Activated CD4-positive, alpha-beta memory T cell treated with anti-CD3 and anti-CD28 coated beads for 36 hours (primary cell): ENCODE measurements at regions not wholly inside any gene's neighbourhood (a gene's known extent, or its start where the extent isn't known, plus 50 kb on each side); places are given as distances from the start of the nearest gene placed in this dataset.

ENCODE experiments used
- CTCF ChIA-PET: fragments of 350-600 bp; sonication (Branson Sonifier 250); formaldehyde crosslinking; loops from one replicate; lab custom pipeline; 2021; ENCODE audit warnings: antibody characterized with exemption, inconsistent platforms; lab: Charles Lee
- POLR2A ChIA-PET: fragments of 350-600 bp; sonication (Branson Sonifier 250); formaldehyde crosslinking; loops from one replicate; lab custom pipeline; 2021; ENCODE audit warnings: antibody characterized with exemption; lab: Charles Lee
- DNase-seq: peaks from one replicate; pipeline ENCODE4 v3.0.0-alpha.2; 2020
- H3K27ac Mint-ChIP-seq: one replicate; pipeline ENCODE4 v1.8.0; 2021; ENCODE audit warnings: mixed read lengths
- H3K27me3 Mint-ChIP-seq: one replicate; pipeline ENCODE4 v1.8.0; 2021; ENCODE audit warnings: mixed read lengths
- H3K36me3 Mint-ChIP-seq: one replicate; pipeline ENCODE4 v1.8.0; 2021; ENCODE audit warnings: mixed read lengths
- H3K4me1 Mint-ChIP-seq: one replicate; pipeline ENCODE4 v1.8.0; 2021; ENCODE audit warnings: low read depth, mixed read lengths
- H3K4me3 Mint-ChIP-seq: one replicate; pipeline ENCODE4 v1.8.0; 2021; ENCODE audit warnings: mild to moderate bottlenecking, mixed read lengths
- H3K9me3 Mint-ChIP-seq: one replicate; pipeline ENCODE4 v1.8.0; 2021; ENCODE audit warnings: mixed read lengths
- intact Hi-C: fragments of 100-400 bp; cut with micrococcal nuclease; formaldehyde crosslinking; loops from one replicate; pipeline ENCODE4 v1.15.1; 2023

DNA sequence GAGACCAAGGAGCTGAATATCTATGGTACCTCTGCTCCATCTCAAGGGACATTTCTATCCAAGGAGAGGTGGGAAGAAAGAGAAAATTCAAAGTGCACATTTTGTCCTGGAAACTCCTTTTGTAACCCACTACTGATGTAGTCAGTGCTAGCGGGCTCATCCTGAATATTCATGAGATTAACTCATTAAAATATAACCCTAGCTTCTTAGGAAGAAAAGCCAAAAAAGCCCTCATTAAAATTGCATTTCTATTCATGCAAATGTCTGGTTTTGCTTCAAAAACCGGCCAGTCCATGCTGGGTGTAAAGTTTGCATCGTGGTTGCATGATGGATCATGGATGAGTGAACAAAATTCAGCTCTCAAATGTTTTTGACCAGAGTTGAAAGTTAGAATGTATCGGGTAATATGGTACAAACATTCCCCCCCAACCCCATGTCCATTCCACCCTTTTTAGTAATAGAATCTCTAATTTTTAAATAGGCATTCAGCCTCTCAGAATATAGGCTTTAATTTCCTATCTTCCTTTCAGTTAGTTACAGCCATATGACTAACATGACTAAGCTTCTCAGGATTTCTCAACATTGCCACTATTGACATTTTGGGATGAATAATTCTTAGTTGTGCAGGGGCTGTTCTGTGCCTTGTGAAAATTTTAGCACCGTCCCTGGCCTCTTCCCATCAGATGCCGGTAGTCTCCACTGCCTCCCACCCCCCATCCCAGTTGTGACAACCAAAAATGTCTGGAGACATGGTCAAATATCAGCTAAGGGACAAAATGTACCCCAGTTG is 104.2 kb upstream of the RND3 start:
- intact Hi-C loops: no loop called here
- no peaks in the 10 kb centered on the region for H3K9me3 Mint-ChIP-seq
- POLR2A ChIA-PET: no interaction called here

DNA sequence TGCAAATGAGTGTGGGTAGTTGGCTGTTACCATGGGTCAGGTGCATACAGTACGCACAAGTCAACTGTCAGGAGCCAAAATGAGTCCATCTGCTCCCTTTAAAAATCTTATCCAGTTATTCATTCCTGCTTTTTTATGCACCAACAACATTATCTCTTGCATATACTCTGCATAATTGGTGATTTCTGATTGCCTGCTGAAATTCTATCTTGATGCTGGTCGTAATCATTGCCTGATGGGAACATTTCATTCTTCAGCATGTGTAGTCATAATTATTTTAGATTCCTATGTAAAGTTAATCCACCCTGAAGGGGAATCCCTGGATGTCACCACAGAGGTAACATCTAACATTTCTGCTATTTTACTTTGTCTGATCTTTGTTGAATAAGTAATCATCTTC is 102.2 kb upstream of the RND3 start:
- intact Hi-C loops: no loop called here
- Mint-ChIP-seq H3K36me3 (no peaks in the 10 kb centered on the region), H3K27me3 (no peaks in the 10 kb centered on the region), H3K27ac (no peak overlapping the region), H3K9me3 (no peaks in the 10 kb centered on the region), H3K4me3 (no peak overlapping the region), H3K4me1 (no peaks in the 10 kb centered on the region)
- POLR2A ChIA-PET: no interaction called here
- no peak for DNase-seq
- CTCF ChIA-PET: no interaction called here

More for the DNA sequence above, 104.2 kb upstream of the RND3 start:
- no peak overlapping the region for H3K27ac Mint-ChIP-seq
- CTCF ChIA-PET: no interaction called here
- no peaks in the 10 kb centered on the region for H3K27me3 Mint-ChIP-seq
- DNase-seq: no peak
- no peaks in the 10 kb centered on the region for H3K4me1 Mint-ChIP-seq
- no peaks in the 10 kb centered on the region for H3K36me3 Mint-ChIP-seq
- no peak overlapping the region for H3K4me3 Mint-ChIP-seq

DNA sequence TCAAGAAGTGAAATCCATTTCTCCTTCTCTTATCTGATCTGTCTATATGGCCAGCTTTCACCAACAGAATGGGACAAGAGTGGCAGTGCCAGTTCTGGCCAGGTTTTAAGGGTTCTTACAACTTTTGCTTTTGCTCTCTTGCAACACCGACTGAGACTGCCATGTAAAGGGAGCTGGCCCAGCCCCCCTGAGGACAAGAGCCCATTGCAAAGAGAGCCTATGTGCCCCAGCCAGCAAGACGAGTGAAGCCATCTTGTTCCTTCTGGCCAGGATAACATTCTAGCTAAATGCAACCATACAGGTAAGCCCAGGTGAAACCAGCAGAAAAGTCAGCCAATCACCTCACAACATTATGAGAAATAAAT is 101.0 kb upstream of the RND3 start:
- ChIA-PET POLR2A (no interaction called here), CTCF (no interaction called here)
- Mint-ChIP-seq H3K27ac (no peak overlapping the region), H3K9me3 (no peaks in the 10 kb centered on the region), H3K27me3 (no peaks in the 10 kb centered on the region), H3K4me3 (no peak overlapping the region), H3K4me1 (no peaks in the 10 kb centered on the region), H3K36me3 (no peaks in the 10 kb centered on the region)
- no peak for DNase-seq
- intact Hi-C loops: no loop called here

DNA sequence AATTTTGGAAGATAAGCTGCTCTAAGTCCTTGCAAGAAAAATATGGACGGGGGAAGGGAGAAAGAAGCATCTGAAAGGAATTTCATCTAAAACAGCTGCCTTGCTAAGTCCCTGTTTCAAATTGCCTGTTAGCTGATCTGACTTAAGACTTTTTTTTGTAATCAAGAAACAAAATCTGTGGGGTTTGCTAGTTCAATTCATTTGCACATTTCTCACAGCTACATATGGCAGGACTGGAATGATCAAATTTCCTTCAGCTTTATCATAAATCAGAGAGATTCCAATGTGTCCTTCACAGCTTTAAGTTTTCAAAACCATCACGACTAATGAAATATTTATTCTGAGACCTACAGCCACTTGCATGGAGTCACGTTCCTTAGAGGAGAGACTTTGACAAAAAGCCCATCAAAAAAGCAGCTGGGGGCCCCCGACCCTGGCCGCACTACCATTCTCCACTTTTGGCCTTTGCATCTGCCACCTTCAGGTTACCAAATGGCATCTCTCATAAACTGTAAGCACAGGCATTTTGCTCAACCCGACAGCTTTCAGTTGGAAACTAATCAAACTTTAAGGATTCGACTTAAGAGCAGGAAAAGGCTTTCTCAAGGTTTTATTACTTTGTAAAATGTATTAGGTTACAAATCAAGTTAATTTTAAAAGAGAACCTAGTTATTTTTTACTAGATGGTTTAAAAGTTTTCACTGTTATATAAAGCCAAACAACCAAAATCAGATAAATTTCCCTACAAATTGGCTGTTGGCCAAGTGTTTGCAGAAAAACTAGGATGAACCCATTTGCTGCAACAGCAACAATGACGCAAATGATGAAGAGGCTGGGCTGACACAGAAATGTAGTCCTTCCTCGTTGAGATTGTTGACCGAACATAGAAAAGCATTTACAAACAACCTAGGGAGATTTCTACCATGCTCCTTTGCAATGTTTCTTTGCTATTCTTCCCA is 100.4 kb upstream of the RND3 start:
- Mint-ChIP-seq H3K27ac (no peak overlapping the region), H3K9me3 (no peaks in the 10 kb centered on the region), H3K4me1 (no peaks in the 10 kb centered on the region), H3K27me3 (no peaks in the 10 kb centered on the region), H3K4me3 (no peak overlapping the region), H3K36me3 (no peaks in the 10 kb centered on the region)
- POLR2A ChIA-PET: no interaction called here
- intact Hi-C loops: no loop called here
- DNase-seq: no peak
- CTCF ChIA-PET: no interaction called here

DNA sequence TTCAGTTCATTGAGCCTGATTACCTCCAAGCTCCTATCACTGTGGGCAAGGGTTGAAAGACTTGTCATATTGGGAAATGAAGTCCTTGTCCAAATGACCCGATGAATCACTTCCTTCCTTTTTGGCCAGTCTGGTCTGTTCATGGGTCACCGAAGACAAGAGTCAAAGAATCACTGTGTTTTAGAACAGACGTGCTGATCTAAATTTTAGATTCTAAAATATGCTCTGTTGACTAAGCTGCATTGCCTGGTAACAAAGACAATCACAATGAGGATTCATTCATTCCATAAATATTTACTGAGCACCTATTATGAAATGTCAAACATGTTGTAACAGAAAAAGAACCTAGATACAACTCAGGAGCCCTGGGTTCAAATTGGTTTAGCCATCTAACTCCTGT is 99.4 kb upstream of the RND3 start:
- Mint-ChIP-seq H3K27me3 (no peaks in the 10 kb centered on the region), H3K4me1 (no peaks in the 10 kb centered on the region), H3K36me3 (no peaks in the 10 kb centered on the region), H3K4me3 (no peak overlapping the region), H3K9me3 (no peaks in the 10 kb centered on the region), H3K27ac (no peak overlapping the region)
- CTCF ChIA-PET: no interaction called here
- no peak for DNase-seq
- intact Hi-C loops: no loop called here
- POLR2A ChIA-PET: no interaction called here

DNA sequence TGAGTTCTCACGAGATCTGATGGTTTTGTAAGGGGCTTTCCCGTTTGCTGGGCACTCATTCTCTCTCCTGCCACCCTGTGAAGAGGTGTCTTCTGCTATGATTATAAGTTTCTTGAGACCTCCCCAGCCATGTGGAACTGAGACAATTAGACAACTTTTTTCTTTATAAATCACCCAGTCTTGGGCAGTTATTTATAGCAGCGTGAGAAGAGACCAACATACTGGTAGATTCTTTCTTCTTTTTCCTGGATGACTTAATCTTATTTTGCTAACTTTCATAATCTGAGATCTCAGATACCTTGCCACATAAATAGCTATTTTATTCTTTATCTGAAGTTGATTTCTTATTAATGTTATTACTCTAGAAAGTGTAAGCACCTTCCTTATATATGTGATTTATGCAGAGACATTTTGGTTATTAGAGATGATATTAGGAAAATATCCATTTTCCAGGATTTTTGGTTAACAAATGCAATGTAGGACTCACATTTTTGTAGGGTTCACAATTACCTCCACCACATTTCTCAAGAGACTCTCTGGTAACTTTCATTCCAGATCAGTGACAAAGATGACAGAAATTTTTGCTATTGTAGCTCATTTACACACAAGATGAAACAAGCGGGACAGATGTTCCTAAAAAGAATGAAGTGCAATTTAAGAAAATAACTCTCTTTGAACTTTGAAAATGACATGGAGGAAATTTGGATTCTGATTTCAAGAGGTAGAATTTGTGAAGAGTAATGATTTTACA is 97.9 kb upstream of the RND3 start:
- DNase-seq: no peak
- H3K9me3 Mint-ChIP-seq: no peaks in the 10 kb centered on the region
- no peaks in the 10 kb centered on the region for H3K27me3 Mint-ChIP-seq
- CTCF ChIA-PET: no interaction called here
- no peak overlapping the region for H3K27ac Mint-ChIP-seq
- POLR2A ChIA-PET: no interaction called here
- no peak overlapping the region for H3K4me3 Mint-ChIP-seq
- H3K4me1 Mint-ChIP-seq: no peaks in the 10 kb centered on the region
- intact Hi-C loops: no loop called here
- no peaks in the 10 kb centered on the region for H3K36me3 Mint-ChIP-seq

DNA sequence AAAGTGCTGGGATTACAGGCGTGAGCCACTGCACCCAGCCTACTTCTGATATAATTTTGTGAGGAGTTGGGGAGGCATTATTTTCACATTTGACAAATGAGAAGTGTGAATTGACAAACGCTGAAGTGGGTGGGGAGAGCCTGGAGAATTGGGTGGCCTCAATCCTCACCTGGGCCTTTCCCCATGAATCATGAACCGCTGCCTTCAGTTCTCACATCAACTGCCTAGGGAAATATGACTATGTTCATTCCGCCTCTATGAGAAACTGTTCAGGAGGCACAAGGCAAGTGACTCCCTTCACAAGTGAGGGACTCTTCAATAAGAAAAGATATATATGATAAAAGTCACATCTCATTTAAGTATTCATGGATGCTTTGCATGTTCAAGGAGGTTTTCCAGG is 96.6 kb upstream of the RND3 start:
- Mint-ChIP-seq H3K9me3 (peaks cover 7% of the 10 kb centered on the region), H3K4me1 (no peaks in the 10 kb centered on the region), H3K27ac (no peak overlapping the region), H3K36me3 (no peaks in the 10 kb centered on the region), H3K4me3 (no peak overlapping the region), H3K27me3 (no peaks in the 10 kb centered on the region)
- intact Hi-C loops: no loop called here
- DNase-seq: no peak
- ChIA-PET POLR2A (no interaction called here), CTCF (no interaction called here)

DNA sequence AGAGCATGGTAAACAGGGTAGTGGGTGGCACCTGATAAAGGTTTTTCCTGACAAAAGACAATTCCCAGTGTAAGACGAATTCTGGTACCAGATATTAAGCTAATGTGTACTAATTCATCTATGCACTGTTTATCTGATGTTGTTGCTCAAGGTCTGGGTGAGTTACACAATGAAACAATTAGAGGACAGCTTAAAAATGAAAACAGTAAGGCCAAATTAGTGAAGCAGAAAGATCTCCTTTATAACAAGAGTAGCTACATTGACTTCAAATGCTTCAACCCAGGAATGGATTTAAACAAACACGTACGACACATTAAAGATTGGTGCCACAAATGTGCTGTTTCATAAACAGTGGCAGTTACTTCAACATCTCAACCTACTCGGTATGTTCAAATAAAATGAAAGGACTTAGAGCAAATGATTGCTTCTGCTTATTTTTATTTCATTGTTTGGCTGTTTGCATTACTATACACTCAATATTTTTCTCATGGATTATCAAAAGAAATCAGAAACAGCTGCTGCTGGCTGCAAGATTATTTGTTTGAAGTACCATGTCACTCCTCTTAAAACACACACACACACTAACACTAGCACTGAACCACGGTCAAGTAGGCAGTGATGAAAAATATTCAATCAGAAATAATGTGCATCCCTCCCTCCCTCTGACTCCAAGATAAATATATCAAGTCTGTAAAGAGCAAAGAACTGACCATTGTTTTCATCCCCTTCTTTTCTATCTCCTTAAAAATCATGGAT is 94.4 kb upstream of the RND3 start:
- intact Hi-C loops: no loop called here
- CTCF ChIA-PET: no interaction called here
- Mint-ChIP-seq H3K36me3 (no peaks in the 10 kb centered on the region), H3K27me3 (no peaks in the 10 kb centered on the region), H3K4me3 (no peak overlapping the region), H3K4me1 (no peaks in the 10 kb centered on the region), H3K9me3 (peaks cover 25% of the 10 kb centered on the region), H3K27ac (no peak overlapping the region)
- no peak for DNase-seq
- POLR2A ChIA-PET: no interaction called here

DNA sequence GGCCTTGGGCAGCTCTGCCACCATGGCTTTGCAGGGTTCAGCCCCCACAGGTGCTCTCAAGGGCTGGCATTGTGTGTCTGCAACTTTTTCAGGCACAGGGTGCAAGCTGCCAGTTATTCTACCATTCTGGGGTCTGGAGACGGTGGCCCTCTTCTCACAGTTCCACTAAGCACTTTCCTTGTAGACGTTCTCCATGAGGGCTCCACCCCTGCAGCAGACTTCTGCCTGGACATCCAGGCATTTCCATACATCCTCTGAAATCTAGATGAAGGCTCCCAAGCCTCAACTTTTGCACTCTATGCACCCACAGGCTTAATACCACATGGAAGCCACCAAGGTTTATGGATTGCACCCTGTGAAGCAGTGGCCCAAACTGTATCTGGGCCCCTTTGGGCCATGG is 91.0 kb upstream of the RND3 start:
- H3K27me3 Mint-ChIP-seq: no peaks in the 10 kb centered on the region
- ChIA-PET POLR2A (no interaction called here), CTCF (no interaction called here)
- no peak for DNase-seq
- H3K36me3 Mint-ChIP-seq: no peaks in the 10 kb centered on the region
- no peaks in the 10 kb centered on the region for H3K4me1 Mint-ChIP-seq
- intact Hi-C loops: no loop called here
- peaks cover 25% of the 10 kb centered on the region for H3K9me3 Mint-ChIP-seq
- no peak overlapping the region for H3K4me3 Mint-ChIP-seq
- no peak overlapping the region for H3K27ac Mint-ChIP-seq

DNA sequence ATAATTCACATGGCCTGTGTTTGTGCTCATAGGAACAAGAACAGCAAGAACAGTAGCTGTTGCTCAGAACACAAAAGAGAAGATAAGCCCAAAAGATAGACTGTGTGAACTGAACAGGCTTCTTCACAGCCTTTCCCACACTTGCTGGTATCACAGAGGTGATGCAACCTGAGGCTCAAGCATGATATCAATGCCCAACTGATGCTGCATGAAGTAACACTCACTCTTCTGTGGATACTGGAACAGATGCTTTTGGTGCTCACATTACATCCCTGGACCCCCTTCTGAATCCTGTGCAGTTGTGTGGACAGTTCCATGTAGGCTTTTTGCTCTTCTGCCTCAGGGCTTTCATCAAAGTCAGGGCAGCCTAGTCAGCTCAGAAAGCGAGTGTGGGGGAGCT is 88.4 kb upstream of the RND3 start:
- no peaks in the 10 kb centered on the region for H3K27me3 Mint-ChIP-seq
- intact Hi-C loops: no loop called here
- DNase-seq: no peak
- peaks cover 25% of the 10 kb centered on the region for H3K9me3 Mint-ChIP-seq
- H3K4me3 Mint-ChIP-seq: no peak overlapping the region
- ChIA-PET CTCF (no interaction called here), POLR2A (no interaction called here)
- H3K27ac Mint-ChIP-seq: no peak overlapping the region
- H3K36me3 Mint-ChIP-seq: no peaks in the 10 kb centered on the region
- H3K4me1 Mint-ChIP-seq: no peaks in the 10 kb centered on the region

DNA sequence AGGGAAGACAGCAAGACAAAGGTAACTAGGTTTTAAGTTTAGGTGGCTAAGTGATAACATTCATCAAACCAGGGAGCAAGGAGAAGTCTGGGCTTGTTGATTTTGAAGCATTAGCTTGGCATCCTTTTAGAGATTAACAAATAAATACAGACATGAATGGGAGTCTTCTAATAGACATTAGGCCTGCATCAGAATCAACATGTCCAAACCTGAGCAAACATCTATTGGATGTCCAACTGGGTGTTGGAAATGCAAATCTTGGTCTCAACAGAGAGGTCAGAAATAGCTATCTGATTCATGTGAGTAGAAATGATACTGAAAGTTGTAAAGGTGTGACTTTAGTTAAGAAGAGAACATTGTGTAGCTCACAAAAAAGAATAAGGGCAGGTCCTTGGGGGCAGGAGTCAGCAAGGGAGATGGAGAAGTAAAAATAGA is 85.5 kb upstream of the RND3 start:
- ChIA-PET CTCF (no interaction called here), POLR2A (no interaction called here)
- H3K4me1 Mint-ChIP-seq: no peaks in the 10 kb centered on the region
- no peak overlapping the region for H3K4me3 Mint-ChIP-seq
- H3K36me3 Mint-ChIP-seq: no peaks in the 10 kb centered on the region
- no peaks in the 10 kb centered on the region for H3K27me3 Mint-ChIP-seq
- intact Hi-C loops: no loop called here
- H3K27ac Mint-ChIP-seq: no peak overlapping the region
- peaks cover 6% of the 10 kb centered on the region for H3K9me3 Mint-ChIP-seq
- DNase-seq: no peak
